ENCODE measurements at regions not wholly inside any gene's neighbourhood (a gene's known extent, or its start where the extent isn't known, plus 50 kb on each side); places are given as distances from the start of the nearest gene placed in this dataset.

DNA sequence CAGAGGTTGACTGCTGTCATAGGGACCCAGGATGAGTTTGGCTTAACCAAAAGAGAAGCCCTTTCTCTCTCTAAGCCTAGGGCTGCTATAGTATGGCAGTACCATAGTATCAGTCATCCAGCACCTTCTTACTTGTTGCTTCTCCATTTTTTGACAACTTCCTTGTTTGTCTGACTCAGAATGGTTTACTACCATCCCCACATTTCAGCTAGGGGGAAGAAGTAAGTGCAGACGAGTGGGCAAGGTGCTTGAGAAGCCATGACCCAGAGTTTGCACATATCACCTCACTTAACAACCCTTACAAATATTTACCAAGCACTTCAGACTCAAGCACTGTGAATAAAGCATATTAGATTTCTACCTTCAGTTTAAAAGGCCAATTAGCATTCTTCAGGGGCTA, 289.9 kb upstream of the TSHZ2 start:
- TF ChIP-seq, protein P1, sequence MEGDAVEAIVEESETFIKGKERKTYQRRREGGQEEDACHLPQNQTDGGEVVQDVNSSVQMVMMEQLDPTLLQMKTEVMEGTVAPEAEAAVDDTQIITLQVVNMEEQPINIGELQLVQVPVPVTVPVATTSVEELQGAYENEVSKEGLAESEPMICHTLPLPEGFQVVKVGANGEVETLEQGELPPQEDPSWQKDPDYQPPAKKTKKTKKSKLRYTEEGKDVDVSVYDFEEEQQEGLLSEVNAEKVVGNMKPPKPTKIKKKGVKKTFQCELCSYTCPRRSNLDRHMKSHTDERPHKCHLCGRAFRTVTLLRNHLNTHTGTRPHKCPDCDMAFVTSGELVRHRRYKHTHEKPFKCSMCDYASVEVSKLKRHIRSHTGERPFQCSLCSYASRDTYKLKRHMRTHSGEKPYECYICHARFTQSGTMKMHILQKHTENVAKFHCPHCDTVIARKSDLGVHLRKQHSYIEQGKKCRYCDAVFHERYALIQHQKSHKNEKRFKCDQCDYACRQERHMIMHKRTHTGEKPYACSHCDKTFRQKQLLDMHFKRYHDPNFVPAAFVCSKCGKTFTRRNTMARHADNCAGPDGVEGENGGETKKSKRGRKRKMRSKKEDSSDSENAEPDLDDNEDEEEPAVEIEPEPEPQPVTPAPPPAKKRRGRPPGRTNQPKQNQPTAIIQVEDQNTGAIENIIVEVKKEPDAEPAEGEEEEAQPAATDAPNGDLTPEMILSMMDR (IDR thresholded peaks at IDR 0.05; ENCODE audit: insufficient read depth, low read depth, low read length) = no peak
- H3K4me3 ChIP-seq (ENCODE audit: low read depth, low read length) = no peak overlapping the region
- no peak for DNase-seq (ENCODE audit: low read depth)

DNA sequence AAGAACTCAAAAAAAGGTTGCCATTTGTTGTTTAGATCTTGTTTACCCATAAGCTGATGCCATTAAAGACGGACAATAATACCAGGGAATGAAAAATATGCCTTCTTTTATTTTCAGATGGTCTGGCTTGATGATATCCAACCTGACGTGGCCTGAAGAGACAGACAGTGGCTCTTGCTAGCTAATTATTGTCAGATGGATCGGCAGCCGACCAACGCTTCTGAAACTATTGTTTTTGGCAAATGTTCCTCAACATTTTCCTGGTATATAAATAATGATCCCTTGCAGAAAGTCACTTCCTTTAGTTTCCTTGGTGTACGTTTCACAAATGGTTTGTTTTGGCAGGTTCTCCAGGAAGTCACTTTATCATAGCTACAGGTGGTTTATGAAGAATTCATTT, 290.9 kb upstream of the TSHZ2 start:
- TF ChIP-seq, protein P1 (IDR thresholded peaks at IDR 0.05; ENCODE audit: insufficient read depth, low read depth, low read length) = no peak
- no peak overlapping the region for H3K4me3 ChIP-seq (ENCODE audit: low read depth, low read length)
- no peak for DNase-seq (ENCODE audit: low read depth)

DNA sequence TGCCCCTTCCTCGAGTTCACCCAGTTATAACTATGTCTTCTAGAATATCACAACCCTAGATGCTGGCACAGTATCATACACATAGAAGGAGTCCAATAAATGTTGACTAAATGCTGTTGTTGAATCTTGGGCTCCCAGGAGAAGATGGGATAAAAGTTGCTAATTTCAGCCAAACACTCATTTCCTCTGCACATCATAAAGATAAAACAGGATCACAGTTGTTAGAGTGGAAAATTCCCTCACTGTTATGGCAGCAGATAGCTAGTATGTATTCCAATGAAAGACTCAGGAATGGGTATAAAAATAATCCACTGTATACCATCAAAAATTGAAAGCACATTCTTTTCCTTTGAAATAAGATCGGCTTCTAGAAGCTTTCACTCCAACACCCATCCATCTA, 294.9 kb upstream of the TSHZ2 start:
- TF ChIP-seq, protein P1 (IDR thresholded peaks at IDR 0.05; ENCODE audit: insufficient read depth, low read depth, low read length) = no peak
- peak; percentile 5 for DNase-seq (ENCODE audit: low read depth)
- H3K4me3 ChIP-seq (ENCODE audit: low read depth, low read length) = no peak overlapping the region

DNA sequence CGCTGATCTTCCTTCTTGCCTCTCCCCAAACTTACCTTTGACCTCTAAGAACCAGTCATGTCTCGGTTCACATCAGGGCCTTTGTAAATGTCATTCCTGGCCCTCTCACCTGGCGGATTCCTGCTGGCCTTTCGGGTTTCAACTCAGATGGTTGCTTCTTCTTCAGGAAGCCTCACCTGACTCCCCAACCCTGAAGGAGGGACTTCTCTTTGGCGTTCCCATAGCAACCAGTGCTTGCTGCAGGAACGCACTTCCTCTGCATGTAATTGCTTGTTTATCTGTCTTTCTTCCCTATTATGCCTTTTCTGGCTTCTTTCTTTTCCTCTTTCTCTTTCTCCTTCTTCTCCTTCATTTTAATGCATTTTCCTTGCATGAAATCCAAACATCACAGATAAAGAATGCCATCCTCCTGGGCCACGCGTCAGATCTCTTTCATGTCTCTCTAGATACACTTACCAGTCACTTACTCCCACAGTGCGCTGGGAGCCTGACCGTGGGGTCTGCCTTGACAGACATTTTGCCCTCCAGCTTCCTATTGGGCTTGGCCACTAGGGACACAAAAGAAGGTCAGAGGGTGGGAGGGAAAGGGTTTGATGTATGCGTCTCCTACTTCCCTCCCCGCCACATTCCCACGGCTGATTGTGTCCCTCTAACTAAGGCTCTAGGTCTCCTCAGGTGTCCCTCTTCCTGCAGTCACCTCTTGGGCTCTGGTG, 295.7 kb upstream of the TSHZ2 start:
- TF ChIP-seq, protein P1 (IDR thresholded peaks at IDR 0.05; ENCODE audit: insufficient read depth, low read depth, low read length) = no peak
- DNase-seq (ENCODE audit: low read depth) = no peak
- H3K4me3 ChIP-seq (ENCODE audit: low read depth, low read length) = no peak overlapping the region

DNA sequence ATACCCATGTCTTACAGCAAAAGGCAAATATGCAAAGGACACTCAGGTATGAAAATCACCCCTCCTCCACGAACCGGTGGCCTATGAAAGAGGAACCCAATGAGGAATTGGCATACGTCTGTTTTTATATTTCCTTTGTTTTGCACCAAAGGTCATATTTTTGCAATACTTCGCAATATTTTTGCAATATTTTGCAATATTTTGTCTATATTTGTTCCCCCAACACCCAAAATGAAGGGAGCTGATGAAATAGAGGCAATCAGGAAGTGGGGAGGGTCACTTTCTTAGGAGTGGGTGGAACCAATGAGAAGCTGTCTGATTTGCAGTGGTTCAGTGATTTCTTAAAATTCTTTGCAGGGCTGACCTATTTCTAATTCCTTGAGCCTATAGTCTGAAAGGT, 296.8 kb upstream of the TSHZ2 start:
- no peak for DNase-seq (ENCODE audit: low read depth)
- no peak overlapping the region for H3K4me3 ChIP-seq (ENCODE audit: low read depth, low read length)
- TF ChIP-seq, protein P1 (IDR thresholded peaks at IDR 0.05; ENCODE audit: insufficient read depth, low read depth, low read length) = no peak

DNA sequence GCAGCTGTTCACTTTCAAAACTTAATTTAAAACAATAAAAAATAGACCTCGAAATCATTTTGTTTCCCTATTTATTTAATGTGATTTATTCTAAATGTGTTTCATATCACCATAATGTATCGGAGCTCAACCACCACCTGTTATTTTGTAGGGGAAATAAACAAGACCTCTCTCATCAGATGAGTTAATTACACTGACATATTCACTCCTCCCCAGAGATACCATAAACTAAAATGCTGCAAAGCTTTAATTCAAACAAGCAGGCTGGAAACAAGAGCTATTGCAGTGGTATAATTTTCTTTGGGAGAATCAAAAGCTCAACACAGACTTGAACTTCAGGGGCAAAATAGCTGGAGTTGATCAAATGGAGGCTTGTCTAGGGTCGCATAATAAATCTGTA, 303.5 kb upstream of the TSHZ2 start:
- no peak for DNase-seq (ENCODE audit: low read depth)
- H3K4me3 ChIP-seq (ENCODE audit: low read depth, low read length) = no peak overlapping the region
- TF ChIP-seq, protein P1 (IDR thresholded peaks at IDR 0.05; ENCODE audit: insufficient read depth, low read depth, low read length) = no peak

DNA sequence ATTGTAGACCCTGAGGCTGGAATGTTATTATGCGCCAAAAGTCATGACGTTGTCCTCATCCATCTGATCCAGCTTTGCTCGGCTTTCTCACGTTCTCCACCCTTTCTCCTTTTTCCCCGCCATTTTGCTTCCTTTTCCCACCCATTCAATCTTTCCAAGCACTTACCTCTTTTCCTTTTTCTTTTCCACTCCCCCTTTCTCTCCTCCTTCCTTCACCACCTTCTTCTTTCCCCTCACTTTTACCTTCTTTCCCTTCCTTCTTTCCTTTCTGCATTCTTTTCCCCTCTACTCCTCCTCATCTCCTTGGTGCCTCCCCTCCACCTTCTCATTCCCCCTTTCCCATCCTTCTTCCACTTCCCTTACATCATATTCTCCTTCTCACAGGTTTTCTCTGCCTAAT, 304.8 kb upstream of the TSHZ2 start:
- no peak overlapping the region for H3K4me3 ChIP-seq (ENCODE audit: low read depth, low read length)
- TF ChIP-seq, protein P1 (IDR thresholded peaks at IDR 0.05; ENCODE audit: insufficient read depth, low read depth, low read length) = no peak
- DNase-seq (ENCODE audit: low read depth) = no peak
